PC-9 (cell line): ENCODE measurements at regions not wholly inside any gene's neighbourhood (a gene's known extent, or its start where the extent isn't known, plus 50 kb on each side); places are given as distances from the start of the nearest gene placed in this dataset.
"Not testable (repeated sequence)": the region's sequence is repeated elsewhere in the genome, so short reads cannot be mapped to it uniquely, and the experiment has no call there.

Source experiments
- EZH2 ChIP-seq: fragments of 200-600 bp; sonication (generic); IDR thresholded peaks from 2 replicates; pipeline ENCODE4 v1.8.0; 2017; ENCODE audit warnings: antibody characterized with exemption, low read depth
- TF ChIP-seq, protein P1 (sequence below): fragments of 200-600 bp; sonication (generic); conservative IDR thresholded peaks from 2 replicates; pipeline ENCODE4 v1.6.1; 2017; ENCODE audit warnings: mixed run types, antibody characterized with exemption, mild to moderate bottlenecking, moderate library complexity

GRCh38 chr1:24247337-24247736 is 60.2 kb upstream of the IFNLR1 start:
- TF ChIP-seq, protein P1, sequence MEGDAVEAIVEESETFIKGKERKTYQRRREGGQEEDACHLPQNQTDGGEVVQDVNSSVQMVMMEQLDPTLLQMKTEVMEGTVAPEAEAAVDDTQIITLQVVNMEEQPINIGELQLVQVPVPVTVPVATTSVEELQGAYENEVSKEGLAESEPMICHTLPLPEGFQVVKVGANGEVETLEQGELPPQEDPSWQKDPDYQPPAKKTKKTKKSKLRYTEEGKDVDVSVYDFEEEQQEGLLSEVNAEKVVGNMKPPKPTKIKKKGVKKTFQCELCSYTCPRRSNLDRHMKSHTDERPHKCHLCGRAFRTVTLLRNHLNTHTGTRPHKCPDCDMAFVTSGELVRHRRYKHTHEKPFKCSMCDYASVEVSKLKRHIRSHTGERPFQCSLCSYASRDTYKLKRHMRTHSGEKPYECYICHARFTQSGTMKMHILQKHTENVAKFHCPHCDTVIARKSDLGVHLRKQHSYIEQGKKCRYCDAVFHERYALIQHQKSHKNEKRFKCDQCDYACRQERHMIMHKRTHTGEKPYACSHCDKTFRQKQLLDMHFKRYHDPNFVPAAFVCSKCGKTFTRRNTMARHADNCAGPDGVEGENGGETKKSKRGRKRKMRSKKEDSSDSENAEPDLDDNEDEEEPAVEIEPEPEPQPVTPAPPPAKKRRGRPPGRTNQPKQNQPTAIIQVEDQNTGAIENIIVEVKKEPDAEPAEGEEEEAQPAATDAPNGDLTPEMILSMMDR: not testable (repeated sequence)
- TF ChIP-seq EZH2: not testable (repeated sequence)
